Sigmoid colon (tissue), 6 donors: ENCODE measurements at regions not wholly inside any gene's neighbourhood (a gene's known extent, or its start where the extent isn't known, plus 50 kb on each side); places are given as distances from the start of the nearest gene placed in this dataset.
A peak's percentile ranks its signal among the peaks of the same experiment; 100 is the strongest.

Experiments
- DNase-seq: peaks from one replicate; pipeline ENCODE4 v3.0.0-alpha.2; 2019
- H3K27ac ChIP-seq, 4 donors: fragments of 200-600 bp; sonication (generic); one replicate each; pipeline ENCODE4 v1.5.1; 2016 to 2019; ENCODE audit warnings: mild to moderate bottlenecking in 1 of 4
- H3K27me3 ChIP-seq, 3 donors: fragments of 200-600 bp; sonication (generic); one replicate each; pipeline ENCODE4 v1.5.1; 2019; ENCODE audit warnings: mild to moderate bottlenecking in 1 of 3
- H3K36me3 ChIP-seq, 4 donors: fragments of 200-600 bp; sonication (generic); one replicate each; pipeline ENCODE4 v1.5.1; 2016 to 2019
- H3K4me1 ChIP-seq, 4 donors: fragments of 200-600 bp; sonication (generic); one replicate each; pipeline ENCODE4 v1.5.1; 2017 to 2019
- H3K4me3 ChIP-seq, 4 donors: fragments of 200-600 bp; sonication (generic); one replicate each; pipeline ENCODE4 v1.5.1; 2017 to 2019; ENCODE audit warnings: mild to moderate bottlenecking in 2 of 4, moderate library complexity in 1 of 4
- H3K9me3 ChIP-seq, 4 donors: fragments of 200-600 bp in 3 of 4; sonication (generic) in 3 of 4; one replicate each; pipeline versions ENCODE4 v1.5.1 to v1.6.1; 2013 to 2019
- EP300 ChIP-seq, 4 donors: sonication (generic); formaldehyde crosslinking; IDR thresholded peaks; one replicate each; pipeline ENCODE4 v1.6.1; 2017; ENCODE audit warnings: antibody characterized with exemption in 4 of 4
- POLR2A ChIP-seq, 2 donors: fragments of 450-650 bp; IDR thresholded peaks; one replicate each; pipeline ENCODE4 v1.6.1; 2016; ENCODE audit warnings: antibody characterized with exemption in 2 of 2, mild to moderate bottlenecking in 2 of 2, moderate library complexity in 2 of 2
- POLR2AphosphoS5 ChIP-seq, 4 donors: sonication (generic); formaldehyde crosslinking; IDR thresholded peaks; one replicate each; pipeline ENCODE4 v1.6.1; 2017; ENCODE audit warnings: antibody characterized with exemption in 4 of 4
- WGBS, 2 donors: extraction: QIAGEN DNeasy Blood & Tissue Kit; methylation state at CpG; one replicate each; pipeline ENCODE4 v1.1.7; 2013; 5-methylcytosine and 5-hydroxymethylcytosine counted together
- intact Hi-C: fragments of 100-400 bp; cut with DNase I; formaldehyde crosslinking; loops from one replicate; pipeline ENCODE4 v1.15.1; 2023
- TF ChIP-seq, protein P1 (sequence below), 4 experiments: fragments of 450-650 bp in 3 of 4; fragments of 200-600 bp in 1 of 4; IDR thresholded peaks; one replicate each; pipeline ENCODE4 v1.5.1; 2016 to 2019; ENCODE audit warnings: antibody characterized with exemption in 4 of 4, mild to moderate bottlenecking in 3 of 4, moderate library complexity in 2 of 4
- donor health status: healthy with polysubstance abuse.
- donor health status: healthy.

DNA sequence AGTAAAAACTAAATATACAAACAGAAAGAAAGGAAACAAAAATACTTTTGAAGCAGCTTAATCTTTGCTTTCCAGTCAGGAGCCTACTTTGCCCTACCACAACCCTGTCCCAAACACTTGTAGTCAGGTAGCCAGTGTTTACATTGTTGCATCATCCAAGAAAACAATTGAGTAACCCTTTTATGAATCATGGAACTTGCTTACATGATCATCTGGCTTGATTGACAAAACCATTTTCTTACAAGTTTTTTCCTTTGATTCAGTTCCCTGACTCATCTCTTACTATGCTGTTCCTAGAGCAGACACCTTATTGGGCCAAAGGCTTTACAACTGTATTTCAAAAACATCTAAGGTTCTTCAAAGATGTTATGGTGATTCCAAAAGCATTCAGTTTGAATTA lies 740.1 kb downstream of the KLHL13 start:
- Histone ChIP-seq H3K4me3 (no peak overlapping the region), H3K36me3 (no peaks in the 10 kb centered on the region), H3K27me3 (no peaks in the 10 kb centered on the region), H3K27ac (no peak overlapping the region), H3K4me1 (no peaks in the 10 kb centered on the region), H3K9me3 (no peaks in the 10 kb centered on the region)
- intact Hi-C loops = no loop called here
- TF ChIP-seq POLR2AphosphoS5 (IDR thresholded peaks at IDR 0.05) (no peak), EP300 (IDR thresholded peaks at IDR 0.05) (no peak), POLR2A (IDR thresholded peaks at IDR 0.05) (no peak)
- TF ChIP-seq, protein P1, sequence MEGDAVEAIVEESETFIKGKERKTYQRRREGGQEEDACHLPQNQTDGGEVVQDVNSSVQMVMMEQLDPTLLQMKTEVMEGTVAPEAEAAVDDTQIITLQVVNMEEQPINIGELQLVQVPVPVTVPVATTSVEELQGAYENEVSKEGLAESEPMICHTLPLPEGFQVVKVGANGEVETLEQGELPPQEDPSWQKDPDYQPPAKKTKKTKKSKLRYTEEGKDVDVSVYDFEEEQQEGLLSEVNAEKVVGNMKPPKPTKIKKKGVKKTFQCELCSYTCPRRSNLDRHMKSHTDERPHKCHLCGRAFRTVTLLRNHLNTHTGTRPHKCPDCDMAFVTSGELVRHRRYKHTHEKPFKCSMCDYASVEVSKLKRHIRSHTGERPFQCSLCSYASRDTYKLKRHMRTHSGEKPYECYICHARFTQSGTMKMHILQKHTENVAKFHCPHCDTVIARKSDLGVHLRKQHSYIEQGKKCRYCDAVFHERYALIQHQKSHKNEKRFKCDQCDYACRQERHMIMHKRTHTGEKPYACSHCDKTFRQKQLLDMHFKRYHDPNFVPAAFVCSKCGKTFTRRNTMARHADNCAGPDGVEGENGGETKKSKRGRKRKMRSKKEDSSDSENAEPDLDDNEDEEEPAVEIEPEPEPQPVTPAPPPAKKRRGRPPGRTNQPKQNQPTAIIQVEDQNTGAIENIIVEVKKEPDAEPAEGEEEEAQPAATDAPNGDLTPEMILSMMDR (IDR thresholded peaks at IDR 0.05) = no peak
- DNase-seq = no peak

DNA sequence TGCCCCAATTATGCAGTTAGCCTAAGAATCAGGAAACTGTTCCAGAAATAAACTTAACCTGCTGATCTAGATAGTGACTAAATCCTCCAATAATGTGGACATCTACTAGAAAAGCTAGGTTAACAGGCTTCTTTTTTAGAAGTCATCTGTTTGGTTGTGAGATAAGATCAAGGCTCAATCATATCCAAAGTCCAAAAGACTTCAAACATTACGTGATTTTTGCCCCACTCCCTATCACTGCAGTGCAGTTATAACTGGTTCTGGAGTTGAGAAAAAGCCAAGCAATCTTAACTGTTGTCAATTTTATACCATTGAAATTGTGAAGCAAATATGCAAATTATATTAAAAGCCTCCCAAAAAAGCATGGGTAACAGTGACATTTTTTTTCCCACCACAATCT lies 781.4 kb downstream of the KLHL13 start:
- Histone ChIP-seq H3K36me3 (no peaks in the 10 kb centered on the region), H3K9me3 (no peaks in the 10 kb centered on the region), H3K27me3 (no peaks in the 10 kb centered on the region), H3K4me3 (no peak overlapping the region), H3K27ac (no peak overlapping the region), H3K4me1 (no peaks in the 10 kb centered on the region)
- 3 to 61% methylated on average over 1 of the region's 1 CpG for WGBS, 2 donors
- intact Hi-C loops = no loop called here
- no peak for TF ChIP-seq POLR2AphosphoS5 (IDR thresholded peaks at IDR 0.05)
- TF ChIP-seq EP300 (IDR thresholded peaks at IDR 0.05) = no peak
- TF ChIP-seq, protein P1 (IDR thresholded peaks at IDR 0.05) = no peak
- TF ChIP-seq POLR2A (IDR thresholded peaks at IDR 0.05) = no peak
- no peak for DNase-seq

DNA sequence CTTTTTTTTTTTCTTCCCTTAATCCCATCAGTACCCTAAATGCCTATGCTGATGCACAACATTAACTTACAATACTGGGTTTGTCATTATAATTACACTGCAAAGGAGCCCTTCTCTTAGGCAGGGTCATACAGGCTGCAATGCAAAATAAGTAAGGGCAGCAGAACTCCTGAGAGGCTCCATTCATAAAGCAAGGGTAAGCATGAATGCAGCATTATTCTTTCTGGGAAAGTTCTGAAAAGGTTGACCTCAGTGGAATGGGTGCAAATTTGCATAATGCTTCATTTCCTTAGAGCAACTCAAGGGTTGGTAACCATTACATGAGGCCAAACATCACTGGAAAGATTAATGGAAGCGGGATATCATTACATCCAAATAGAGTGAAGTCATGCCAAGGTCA lies 789.2 kb downstream of the KLHL13 start:
- 56 to 76% methylated on average over 1 of the region's 1 CpG for WGBS, 2 donors
- no peaks in the 10 kb centered on the region for H3K9me3 ChIP-seq
- H3K36me3 ChIP-seq = no peaks in the 10 kb centered on the region
- H3K27me3 ChIP-seq = no peaks in the 10 kb centered on the region
- H3K4me1 ChIP-seq = no peaks in the 10 kb centered on the region
- H3K4me3 ChIP-seq = no peak overlapping the region
- no peak overlapping the region for H3K27ac ChIP-seq
- no peak for DNase-seq
- TF ChIP-seq POLR2A (IDR thresholded peaks at IDR 0.05) = no peak
- no peak for TF ChIP-seq EP300 (IDR thresholded peaks at IDR 0.05)
- TF ChIP-seq, protein P1 (IDR thresholded peaks at IDR 0.05) = no peak
- no peak for TF ChIP-seq POLR2AphosphoS5 (IDR thresholded peaks at IDR 0.05)
- intact Hi-C loops = no loop called here

DNA sequence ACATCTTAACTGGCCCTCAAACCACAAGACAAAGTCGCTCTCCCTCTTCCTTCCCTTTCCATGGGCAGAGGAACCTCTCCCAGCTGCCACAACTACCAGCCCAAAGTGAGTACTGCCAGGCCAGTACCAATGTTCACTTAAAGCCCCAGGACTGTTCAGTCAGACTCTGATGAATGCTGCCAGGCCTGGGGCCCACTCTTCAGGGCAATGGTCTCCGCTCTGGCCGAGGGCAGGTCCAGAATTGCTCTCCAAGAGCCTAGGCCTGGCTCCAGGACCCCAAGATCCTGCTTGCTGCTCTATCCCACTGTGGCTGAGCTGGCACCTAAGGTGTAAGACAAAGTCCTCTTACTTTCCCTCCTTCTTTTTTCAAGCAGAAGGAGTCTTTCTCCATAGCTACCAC lies 790.9 kb downstream of the KLHL13 start:
- 80 to 88% methylated on average over 3 of the region's 3 CpGs for WGBS, 2 donors
- no peaks in the 10 kb centered on the region for H3K4me1 ChIP-seq
- no peak for TF ChIP-seq POLR2AphosphoS5 (IDR thresholded peaks at IDR 0.05)
- TF ChIP-seq POLR2A (IDR thresholded peaks at IDR 0.05) = no peak
- TF ChIP-seq, protein P1 (IDR thresholded peaks at IDR 0.05) = no peak
- TF ChIP-seq EP300 (IDR thresholded peaks at IDR 0.05) = no peak
- no peak overlapping the region for H3K4me3 ChIP-seq
- intact Hi-C loops = no loop called here
- H3K27ac ChIP-seq = no peak overlapping the region
- no peaks in the 10 kb centered on the region for H3K27me3 ChIP-seq
- no peaks in the 10 kb centered on the region for H3K9me3 ChIP-seq
- H3K36me3 ChIP-seq = no peaks in the 10 kb centered on the region
- no peak for DNase-seq

DNA sequence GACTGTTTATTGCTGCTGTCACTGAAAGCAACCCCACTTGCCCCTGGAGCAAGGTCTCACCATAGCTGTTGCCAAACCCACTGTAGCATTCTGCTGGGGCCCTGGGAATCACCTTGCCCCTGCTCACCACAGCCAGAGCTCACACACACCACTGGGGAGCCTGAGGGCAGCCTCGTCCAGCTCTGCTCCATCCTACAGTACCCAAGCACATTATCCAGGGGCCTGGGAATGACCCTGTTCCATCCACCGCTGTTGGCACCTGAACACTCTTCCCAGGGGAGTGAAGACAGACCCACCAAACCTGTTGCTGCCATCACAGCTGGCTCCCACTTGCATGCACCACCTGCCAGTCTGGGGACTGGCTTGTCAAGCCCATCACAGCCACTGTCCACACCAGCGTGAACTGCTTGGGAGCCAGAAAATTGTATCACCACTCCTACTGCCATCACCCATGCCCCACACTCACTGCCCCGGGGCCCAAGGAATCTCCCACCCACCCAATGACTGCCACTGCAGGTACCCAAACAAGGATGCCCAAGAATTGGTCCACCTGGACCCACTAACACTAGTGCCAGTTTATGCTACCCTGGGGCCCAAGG lies 811.3 kb downstream of the KLHL13 start:
- no peaks in the 10 kb centered on the region for H3K36me3 ChIP-seq
- intact Hi-C loops = no loop called here
- H3K4me3 ChIP-seq = no peak overlapping the region
- peak; percentile 30 for DNase-seq
- H3K27ac ChIP-seq = no peak overlapping the region
- H3K4me1 ChIP-seq = no peaks in the 10 kb centered on the region
- no peaks in the 10 kb centered on the region for H3K9me3 ChIP-seq
- TF ChIP-seq, protein P1 (IDR thresholded peaks at IDR 0.05) = no peak
- TF ChIP-seq EP300 (IDR thresholded peaks at IDR 0.05) (no peak), POLR2A (IDR thresholded peaks at IDR 0.05) (no peak), POLR2AphosphoS5 (IDR thresholded peaks at IDR 0.05) (no peak)
- H3K27me3 ChIP-seq = no peaks in the 10 kb centered on the region
- 88 to 92% methylated on average over 4 of the region's 4 CpGs for WGBS, 2 donors
